HG03108 (cell line): ENCODE measurements at regions not wholly inside any gene's neighbourhood (a gene's known extent, or its start where the extent isn't known, plus 50 kb on each side); places are given as distances from the start of the nearest gene placed in this dataset.
"Not testable (repeated sequence)": the region's sequence is repeated elsewhere in the genome, so short reads cannot be mapped to it uniquely, and the experiment has no call there.

Source experiments
- ATAC-seq: cut with Tn5 transposase; IDR thresholded peaks from one replicate; pipeline ENCODE4 v1.9.1; 2021; ENCODE audit warnings: moderate library complexity; ENCODE audit not compliant: unreplicated experiment

DNA sequence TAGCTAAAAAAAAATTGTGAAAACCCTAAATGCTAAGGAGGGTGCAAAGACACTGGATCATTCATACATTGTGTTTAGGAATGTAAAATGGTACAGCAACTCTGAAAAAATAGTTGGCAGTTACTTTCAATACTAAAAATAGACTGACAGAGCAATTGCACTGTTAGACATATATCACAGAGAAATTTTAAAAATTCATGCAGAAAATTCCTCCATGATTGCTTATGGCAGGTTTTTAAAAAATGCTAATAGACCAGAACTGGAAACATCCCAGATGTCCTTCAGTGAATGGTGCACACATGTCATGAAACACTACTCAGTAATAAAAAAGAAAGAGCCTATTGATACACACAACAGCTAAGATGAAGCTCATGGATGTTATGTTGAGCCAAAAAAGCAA lies 349.8 kb upstream of the DAB2 start:
- no peak for ATAC-seq

DNA sequence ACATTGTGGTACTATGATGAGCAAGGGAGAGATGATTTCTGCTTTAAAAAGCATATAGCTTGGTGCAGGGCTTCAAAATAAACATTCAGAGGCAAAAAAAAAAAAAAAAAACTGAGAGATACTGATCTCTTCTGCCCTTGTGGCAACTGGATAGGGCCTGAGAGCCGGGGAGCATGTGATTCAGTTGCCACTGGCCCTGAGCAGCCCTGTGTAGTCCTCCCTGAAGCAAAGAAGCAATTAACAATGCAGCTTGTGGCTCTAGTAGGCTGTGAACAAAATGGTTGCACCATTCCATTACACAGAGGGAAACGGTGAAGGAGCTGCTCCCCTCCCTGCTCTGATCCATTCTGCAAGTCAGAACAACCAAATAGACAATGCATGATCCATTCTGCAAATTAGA lies 347.5 kb upstream of the DAB2 start:
- ATAC-seq = no peak

DNA sequence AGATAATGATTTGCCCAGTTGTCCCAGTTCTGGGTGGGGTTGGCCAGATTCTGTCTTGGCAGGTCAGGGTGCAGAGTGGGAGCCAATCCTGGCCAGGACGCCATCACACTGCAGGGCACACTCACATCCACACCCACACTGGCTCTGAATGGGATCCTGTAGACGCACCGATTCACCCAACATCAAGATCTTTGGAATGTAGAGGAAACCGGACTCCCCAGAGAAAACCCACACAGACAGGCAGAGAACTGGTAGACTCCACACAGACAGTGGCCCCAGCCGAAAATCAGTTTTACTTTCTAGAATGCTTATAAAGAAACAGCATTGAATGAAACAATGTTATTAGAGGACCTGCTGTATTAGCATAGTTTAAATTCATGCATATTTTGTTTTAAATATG lies 343.1 kb upstream of the DAB2 start:
- ATAC-seq = no peak

DNA sequence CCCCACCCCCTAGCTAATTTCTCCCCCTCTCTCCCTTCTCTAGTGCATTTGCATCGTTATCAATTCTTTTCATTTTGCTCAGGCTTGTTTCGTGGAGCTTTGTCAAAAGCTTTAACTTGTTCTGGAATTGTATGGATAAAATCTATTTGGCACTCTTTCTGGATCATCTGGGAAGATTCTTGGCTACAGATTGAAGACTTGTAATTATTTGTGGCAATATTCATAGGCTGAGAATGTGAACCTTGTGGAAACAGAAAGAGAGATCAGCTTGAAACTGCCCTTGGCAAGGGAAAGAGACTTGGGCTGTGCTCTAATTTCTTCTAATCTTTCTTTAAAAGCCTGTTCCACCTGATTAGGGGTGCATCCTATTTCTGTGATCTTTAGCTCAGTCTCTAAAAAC lies 340.6 kb upstream of the DAB2 start:
- no peak for ATAC-seq

DNA sequence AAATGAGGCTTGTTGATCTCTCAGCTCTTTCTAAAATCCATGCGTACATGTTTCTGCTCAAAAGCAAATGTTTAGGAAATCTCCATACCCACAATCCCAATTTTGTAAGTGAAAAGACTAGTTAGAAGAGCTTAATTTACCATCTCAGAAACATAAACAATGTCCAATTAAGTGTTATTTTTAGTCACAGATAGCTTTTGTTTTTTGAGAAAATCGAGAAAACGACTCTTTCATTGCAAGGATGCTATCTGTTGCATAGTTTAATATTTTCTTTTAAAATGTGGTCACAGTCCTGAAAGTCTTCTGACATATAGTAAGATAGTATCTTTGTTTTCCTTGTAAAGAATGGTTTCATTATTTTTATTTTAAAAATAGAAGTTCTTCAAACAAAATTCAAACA lies 338.0 kb upstream of the DAB2 start:
- ATAC-seq = no peak

DNA sequence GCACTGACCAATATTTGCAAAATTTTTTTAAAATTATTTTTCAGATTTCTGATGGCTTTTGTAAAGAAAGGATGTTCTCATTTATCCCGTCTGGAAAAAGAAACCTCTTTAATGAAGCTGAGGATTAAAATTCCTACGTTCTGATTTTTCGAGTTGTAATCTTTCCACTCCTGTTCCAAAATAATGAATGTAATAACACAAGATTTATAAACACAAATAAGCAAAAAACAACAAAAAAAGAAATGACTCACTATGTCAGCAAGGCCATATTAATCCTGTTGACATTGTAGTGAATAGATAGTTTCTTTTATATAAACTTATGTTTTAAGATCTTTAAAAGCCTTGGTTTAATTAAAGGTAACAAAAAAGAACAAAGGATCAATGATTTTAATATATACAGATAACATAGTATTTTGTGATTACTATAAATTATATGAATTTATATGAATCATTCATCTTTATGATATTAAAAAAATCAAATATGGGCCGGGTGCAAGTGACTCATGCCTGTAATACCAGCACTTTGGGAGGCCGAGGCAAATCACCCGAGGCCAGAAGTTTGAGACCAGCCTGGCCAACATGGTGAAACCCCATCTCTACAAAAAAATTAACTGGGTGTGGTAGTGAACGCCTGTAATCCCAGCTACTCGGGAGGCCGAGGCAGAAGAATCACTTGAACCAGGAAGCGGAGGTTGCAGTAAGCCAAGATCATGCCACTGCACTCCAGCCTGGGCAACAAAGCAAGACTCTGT lies 336.6 kb upstream of the DAB2 start:
- no peak for ATAC-seq

DNA sequence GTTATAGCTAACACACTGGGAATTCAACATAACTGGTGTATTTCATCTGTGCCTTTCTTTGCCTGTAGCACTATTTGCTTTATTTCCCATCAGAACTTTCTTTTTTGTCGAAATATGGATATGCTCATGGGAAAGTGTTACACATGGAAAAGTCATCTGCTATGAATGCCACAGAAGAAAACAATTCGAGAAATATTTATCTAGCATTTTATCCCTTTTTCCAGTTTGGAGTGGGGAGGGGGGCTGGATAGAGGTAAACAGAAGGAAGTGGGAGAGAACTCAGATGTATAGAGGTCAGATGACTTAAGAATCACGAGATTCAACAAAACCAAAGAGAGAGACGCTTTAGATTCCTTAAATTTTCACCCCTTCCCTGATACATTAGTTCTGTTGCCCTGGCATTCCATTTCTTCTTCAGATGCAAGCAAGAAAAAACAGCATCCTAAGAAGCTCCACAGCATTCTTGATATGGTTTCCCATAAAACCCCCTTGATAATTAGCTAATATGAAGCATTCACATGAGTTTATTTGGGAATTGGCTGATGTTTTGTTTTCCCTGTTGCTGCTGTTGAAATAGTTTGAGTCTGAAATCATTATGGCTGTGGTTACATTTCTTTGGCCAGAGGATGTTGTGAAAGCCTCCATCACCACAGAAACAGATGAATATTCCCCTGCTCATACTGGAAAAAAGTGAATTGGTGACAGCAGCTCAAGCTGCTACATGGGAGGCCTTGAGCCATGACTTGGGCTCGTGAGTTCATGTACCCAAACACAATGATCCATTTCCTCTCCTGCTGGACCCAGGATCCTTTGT lies 335.8 kb upstream of the DAB2 start:
- ATAC-seq = no peak

DNA sequence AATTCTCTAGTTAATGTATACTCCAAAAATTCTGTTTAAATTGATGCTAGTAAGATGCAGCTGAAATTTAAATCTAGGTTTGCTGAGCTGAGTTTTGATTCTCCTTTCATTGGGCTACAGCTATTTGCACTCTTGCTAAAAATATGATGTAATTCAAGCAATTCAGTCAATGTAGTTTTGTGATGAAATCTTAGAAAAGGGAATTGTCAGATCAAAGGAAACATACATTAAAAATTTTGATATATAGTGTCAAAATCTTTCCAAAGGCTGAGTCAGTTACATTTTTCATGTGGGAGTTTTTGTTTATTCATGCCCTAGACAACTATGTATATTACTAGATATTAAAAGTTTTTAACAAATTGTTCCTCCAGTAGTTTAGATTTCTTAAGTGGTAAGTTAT lies 334.9 kb upstream of the DAB2 start:
- no peak for ATAC-seq

DNA sequence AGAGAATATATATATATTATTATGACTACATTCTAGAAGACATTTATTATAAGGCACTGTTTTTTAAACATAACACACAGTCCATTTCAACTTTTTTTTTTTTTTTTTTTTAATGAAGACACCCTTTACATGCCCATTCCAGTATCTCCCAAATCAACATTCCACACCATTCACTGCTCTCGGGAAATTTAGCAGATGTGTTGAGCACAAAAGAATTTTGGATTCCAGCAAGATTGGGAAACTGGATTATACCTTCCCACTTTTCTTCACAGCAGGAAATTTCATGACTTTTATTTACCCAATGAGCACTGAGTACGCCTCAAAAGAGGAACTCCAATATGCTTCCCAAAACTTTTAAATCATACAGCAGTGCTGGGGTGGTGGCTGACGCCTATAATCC lies 333.6 kb upstream of the DAB2 start:
- no peak for ATAC-seq

DNA sequence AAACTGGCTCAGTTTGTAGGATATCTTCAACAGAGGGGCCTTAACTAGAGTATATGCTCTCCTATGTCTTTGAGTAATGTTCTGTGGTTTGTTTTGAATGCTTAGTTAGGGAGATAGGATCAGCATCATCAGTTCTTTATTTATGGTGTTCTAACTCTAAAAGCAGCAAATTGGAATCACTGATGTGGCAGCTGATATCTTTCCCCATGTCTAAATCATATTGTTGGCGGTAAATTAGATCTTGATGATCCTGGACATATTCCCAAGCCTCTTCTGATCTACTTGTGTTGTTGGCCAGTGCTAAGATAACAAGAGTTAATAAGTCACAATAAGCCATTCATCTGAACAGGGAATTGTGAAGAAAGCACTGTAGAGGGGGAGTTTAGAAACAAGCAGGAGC lies 332.4 kb upstream of the DAB2 start:
- ATAC-seq = no peak

DNA sequence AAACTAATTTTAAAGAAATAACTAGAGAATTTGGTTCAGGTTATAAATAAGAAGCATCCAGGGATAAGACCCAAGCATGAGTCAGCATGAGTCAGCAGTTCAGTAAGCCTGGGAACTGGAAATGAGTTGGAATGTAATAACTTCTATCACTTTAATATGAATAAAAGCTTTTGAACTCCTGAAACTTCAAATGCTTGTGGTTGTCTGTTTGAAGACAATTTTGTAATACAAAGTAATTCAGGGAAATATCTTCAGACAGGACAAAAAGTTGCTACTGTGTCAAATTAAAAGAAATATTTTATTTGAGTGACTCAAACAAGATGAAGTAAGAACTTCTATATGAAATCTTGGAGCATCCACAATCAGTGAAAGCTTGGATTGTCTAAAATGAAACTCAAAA lies 331.2 kb upstream of the DAB2 start:
- no peak for ATAC-seq

DNA sequence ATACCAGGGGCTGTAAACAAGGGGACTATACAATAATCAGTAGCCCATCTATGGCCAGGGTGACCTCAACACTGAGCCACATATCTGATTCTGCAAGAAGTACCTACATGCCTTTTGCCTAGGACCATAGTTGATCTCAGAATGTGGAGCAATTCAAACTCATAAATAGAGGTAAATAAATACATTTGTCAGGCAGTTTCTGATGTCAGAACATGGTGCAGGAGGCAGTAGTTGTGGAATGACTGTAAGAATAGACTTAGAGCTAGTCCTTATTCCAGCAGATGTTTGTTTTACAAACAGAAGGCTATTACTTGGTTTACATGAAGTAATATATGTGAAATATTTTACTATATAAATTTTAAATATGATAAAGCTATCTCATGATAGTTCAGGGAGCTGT lies 330.7 kb upstream of the DAB2 start:
- no peak for ATAC-seq

DNA sequence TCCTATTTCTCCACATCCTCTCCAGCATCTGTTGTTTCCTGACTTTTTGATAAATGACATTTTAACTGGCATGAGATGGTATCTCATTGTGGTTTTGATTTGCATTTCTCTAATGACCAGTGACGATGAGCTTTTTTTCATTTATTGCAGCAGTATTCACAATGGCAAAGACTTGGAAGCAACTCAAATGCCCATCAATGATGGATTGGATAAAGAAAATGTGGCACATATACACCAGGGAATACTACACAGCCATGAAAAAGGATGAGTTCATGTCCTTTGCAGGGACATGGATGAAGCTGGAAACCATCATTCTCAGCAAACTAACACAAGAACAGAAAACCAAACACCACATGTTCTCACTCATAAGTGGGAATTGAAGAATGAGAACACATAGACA lies 329.0 kb upstream of the DAB2 start:
- ATAC-seq = not testable (repeated sequence)

DNA sequence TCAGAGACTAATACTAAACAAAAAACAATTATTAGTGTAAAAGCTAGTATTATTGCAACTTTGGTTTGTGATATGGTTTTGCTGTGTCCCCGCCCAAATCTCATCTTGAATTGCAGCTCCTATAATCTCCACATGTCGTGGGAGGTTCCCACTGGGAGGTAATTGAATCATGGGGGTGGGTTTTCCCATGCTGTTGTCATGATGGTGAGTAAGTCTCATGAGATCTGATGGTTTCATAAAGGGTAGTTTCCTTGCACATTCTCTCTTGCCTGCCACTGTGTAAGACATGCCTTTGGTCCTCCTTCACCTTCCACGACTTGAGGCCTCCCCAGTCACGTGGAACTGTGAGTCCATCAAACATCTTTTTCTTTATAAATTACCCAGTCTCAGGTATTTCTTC lies 325.9 kb upstream of the DAB2 start:
- ATAC-seq = no peak

DNA sequence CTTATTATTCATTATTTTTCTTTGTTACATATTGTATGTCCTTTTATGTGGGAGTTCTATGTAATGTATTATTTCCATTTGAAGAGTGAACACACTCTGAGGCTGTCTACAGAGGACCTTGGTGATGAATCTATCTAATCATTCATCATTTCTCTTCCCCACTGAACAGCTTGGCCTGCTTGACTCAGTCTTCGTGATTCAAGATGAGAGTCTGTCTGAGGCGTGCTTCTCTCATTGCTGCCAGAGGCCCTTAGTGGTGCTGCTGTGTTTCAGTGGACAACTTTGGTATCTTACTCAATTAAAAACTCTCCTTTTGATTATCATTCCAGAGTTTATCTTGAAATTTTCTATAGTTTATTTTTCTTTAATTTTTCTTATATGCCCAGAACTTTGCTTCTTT lies 318.1 kb upstream of the DAB2 start:
- no peak for ATAC-seq

DNA sequence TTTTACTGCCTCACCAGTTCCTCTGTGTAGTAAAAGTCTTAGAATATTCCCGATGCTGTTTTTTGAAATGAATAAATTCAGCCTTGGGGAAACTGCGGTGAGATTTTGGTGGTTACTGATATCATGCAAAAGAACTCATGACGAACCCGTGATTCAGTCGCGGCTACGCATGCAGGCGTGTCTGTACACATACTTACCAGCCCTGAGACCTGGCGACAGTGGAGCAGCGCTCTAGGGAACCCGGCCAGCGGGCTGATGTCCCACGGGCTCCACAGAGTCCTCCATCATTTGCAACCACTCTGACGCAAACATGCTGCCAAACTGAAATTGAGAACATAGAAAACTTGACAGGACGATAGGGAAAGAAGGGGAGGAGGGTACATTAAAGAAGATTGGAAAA lies 315.6 kb upstream of the DAB2 start:
- no peak for ATAC-seq

DNA sequence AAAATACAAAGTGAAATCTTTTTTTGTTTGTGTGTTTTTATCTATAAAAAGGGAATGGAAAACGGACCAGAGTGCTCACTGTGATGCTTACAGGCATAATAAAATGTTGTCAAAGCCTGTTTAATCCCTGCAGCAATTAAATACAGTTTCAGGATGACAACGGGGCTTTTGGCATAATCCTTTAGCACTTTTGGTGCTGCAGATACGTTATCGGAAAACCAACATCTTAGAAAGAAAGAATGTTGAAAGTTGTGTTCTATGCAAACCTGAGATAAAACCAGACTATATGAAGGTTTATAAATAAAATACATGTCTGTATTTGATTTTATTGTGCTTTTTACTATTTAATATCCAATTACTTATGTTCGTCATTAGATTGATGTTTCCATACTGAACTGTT lies 307.4 kb upstream of the DAB2 start:
- no peak for ATAC-seq

DNA sequence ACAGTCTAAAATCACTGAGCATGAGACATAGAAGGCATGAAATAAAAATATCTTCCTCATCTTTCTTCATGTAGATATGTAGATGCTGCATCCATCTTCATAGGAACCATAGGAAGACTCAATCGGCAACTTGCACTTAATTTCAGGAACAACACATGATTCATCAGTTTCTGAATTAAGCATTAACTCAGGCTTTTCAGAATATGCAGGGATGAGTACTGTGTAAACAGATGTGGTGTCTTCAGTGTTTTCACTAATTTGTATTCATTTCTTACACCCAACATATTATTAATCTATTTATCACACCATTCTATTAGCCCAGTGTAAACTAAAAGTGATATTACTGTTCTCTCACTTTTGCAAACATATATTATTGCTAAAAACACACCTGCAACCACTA lies 305.9 kb upstream of the DAB2 start:
- ATAC-seq = no peak

DNA sequence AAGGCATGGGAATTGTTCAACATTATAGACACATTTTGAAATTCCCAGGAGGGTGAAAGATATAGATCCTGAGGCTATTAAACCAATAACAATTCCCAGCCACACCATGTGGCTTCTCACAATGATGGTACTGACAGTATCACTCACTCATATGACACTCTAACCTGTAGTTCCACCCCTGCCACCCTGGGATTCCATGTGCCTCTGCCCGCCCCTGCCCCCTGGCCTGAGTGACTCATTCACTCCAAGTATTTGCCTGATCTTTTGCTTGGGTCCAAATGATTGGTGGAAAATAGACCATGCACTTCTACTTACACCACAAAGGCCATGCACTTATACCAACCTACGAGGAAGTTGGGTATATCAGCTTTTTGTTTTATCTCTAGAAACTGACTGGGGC lies 305.2 kb upstream of the DAB2 start:
- no peak for ATAC-seq

DNA sequence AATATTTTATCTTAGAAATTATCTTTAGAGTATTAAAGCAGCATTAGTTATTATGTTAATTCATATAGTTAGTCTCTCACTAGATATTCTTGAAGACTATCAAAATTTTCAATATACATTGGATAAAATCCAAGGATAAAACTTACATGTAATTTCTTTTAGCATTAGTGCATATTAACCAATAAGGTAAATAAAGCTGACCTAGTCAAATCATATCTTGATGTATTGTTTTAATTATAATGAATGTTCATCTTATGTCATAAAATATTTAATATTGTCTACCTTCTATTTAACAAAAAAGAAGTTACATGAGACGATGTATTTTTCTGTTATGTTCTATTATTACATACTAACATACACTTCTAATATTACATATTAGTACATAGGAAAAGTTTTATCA lies 301.7 kb upstream of the DAB2 start:
- ATAC-seq = no peak

DNA sequence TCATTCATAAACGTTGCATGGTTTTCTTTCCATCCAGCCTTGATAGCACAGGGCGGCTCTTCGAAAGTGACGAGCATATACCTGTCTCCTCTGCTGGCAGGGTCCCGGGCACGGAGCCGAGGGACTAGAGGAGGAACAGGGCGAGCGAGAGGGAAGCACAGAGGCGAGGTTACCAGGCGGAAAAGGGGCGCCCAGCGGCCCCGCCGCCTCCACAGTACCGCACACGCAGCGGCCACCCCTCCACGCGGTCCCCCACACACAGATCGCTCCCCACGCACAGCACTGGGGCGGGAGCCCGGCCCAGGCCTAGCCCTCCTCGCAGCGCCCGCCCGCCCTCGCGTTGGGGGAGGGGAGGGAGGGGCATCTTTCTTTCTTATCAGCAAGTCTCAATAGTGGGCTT lies 296.6 kb upstream of the DAB2 start:
- ATAC-seq = no peak

DNA sequence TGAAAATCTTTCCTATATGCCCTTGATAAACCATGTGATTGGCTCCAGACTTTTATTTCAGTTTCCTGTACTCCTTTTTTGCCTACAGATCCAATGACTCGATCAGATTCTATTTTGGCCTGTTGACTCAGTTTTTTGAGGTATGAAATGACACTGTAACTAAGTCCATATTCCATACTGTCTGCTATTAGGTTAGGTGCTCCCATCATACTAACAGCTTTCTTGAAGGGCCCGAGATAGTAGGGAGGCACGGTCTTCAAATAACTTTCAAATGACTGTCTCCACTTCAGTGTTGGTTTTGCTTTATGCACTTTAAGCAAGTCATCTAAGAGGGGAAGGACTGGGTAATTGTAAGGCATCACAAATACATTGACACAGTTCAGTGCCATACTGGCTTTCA lies 295.4 kb upstream of the DAB2 start:
- ATAC-seq = no peak
